Loucy (cell line): ENCODE measurements at regions not wholly inside any gene's neighbourhood (a gene's known extent, or its start where the extent isn't known, plus 50 kb on each side); places are given as distances from the start of the nearest gene placed in this dataset.

ENCODE experiments used
- H2AFZ ChIP-seq: fragments of 200-600 bp; sonication (generic); 2 replicates; pipeline ENCODE4 v1.6.0; 2016; ENCODE audit warnings: antibody characterized with exemption, mild to moderate bottlenecking, low read length, moderate library complexity
- H3F3A ChIP-seq: fragments of 200-600 bp; 2 replicates; pipeline ENCODE4 v1.6.0; 2016; ENCODE audit warnings: antibody characterized with exemption, low read depth, mild to moderate bottlenecking
- H3K27me3 ChIP-seq: fragments of 200-600 bp; sonication (generic); 2 replicates; pipeline ENCODE4 v1.6.1; 2014; ENCODE audit warnings: low read length, mild to moderate bottlenecking; ENCODE audit not compliant: insufficient read depth, poor library complexity, severe bottlenecking
- H3K36me3 ChIP-seq: fragments of 200-600 bp; sonication (generic); 2 replicates; pipeline ENCODE4 v1.6.1; 2016; ENCODE audit warnings: low read length; ENCODE audit not compliant: insufficient read depth
- H3K4me1 ChIP-seq: fragments of 200-600 bp; sonication (generic); 2 replicates; pipeline ENCODE4 v1.5.1; 2014; ENCODE audit warnings: low read length, mild to moderate bottlenecking; ENCODE audit not compliant: insufficient read depth, poor library complexity, severe bottlenecking
- H3K4me2 ChIP-seq: fragments of 200-600 bp; sonication (generic); 2 replicates; pipeline ENCODE4 v1.6.0; 2014; ENCODE audit warnings: antibody characterized with exemption, low read length, low read depth, mild to moderate bottlenecking; ENCODE audit not compliant: poor library complexity, severe bottlenecking
- H3K4me3 ChIP-seq: fragments of 200-600 bp; sonication (generic); 2 replicates; pipeline ENCODE4 v1.5.1; 2014; ENCODE audit warnings: low read length, mild to moderate bottlenecking, mixed read lengths; ENCODE audit not compliant: poor library complexity, severe bottlenecking
- H3K79me2 ChIP-seq: fragments of 200-600 bp; sonication (generic); 2 replicates; pipeline ENCODE4 v1.6.1; 2014; ENCODE audit warnings: low read length; ENCODE audit not compliant: insufficient read depth
- H3K9ac ChIP-seq: fragments of 200-600 bp; sonication (generic); 2 replicates; pipeline ENCODE4 v1.6.0; 2014; ENCODE audit warnings: mild to moderate bottlenecking, low read depth, low read length, moderate library complexity; ENCODE audit not compliant: poor library complexity, severe bottlenecking
- H3K9me2 ChIP-seq: fragments of 200-600 bp; sonication (generic); replicated peaks from 2 replicates; pipeline ENCODE4 v1.6.1; 2016; ENCODE audit warnings: low read depth, low read length, mixed read lengths
- H3K9me3 ChIP-seq: fragments of 200-600 bp; sonication (generic); 2 replicates; pipeline ENCODE4 v1.6.1; 2014; ENCODE audit warnings: mild to moderate bottlenecking, antibody characterized with exemption, low read length, low read depth; ENCODE audit not compliant: insufficient read depth
- H4K20me1 ChIP-seq: fragments of 200-600 bp; sonication (generic); 2 replicates; pipeline ENCODE4 v1.6.0; 2014; ENCODE audit warnings: antibody characterized with exemption, low read length, mild to moderate bottlenecking; ENCODE audit not compliant: insufficient read depth, poor library complexity, severe bottlenecking
- CTCF ChIP-seq: fragments of 200-600 bp; sonication (generic); conservative IDR thresholded peaks from 2 replicates; pipeline ENCODE4 v1.5.1; 2014; ENCODE audit warnings: mild to moderate bottlenecking, antibody characterized with exemption, low read length
- EZH2phosphoT487 ChIP-seq: fragments of 200-600 bp; IDR thresholded peaks from 2 replicates; pipeline ENCODE4 v1.6.1; 2018; ENCODE audit warnings: antibody characterized with exemption, mild to moderate bottlenecking, moderate library complexity, borderline replicate concordance

GRCh38 chr6:4545893-4546292 is 230.3 kb upstream of the CDYL start:
- no peak overlapping the region for H3K4me3 ChIP-seq

GRCh38 chr6:4543596-4543995 is 232.6 kb upstream of the CDYL start:
- H3K9ac ChIP-seq = no peak overlapping the region
- H3K9me2 ChIP-seq = no peaks in the 10 kb centered on the region
- no peaks in the 10 kb centered on the region for H3K79me2 ChIP-seq
- no peaks in the 10 kb centered on the region for H3K36me3 ChIP-seq
- H3K4me3 ChIP-seq = no peak overlapping the region
- no peaks in the 10 kb centered on the region for H4K20me1 ChIP-seq
- H3K27me3 ChIP-seq = no peaks in the 10 kb centered on the region
- H3K4me1 ChIP-seq = no peaks in the 10 kb centered on the region
- TF ChIP-seq EZH2phosphoT487 (no peak), CTCF (no peak)
- H3K4me2 ChIP-seq = no peak overlapping the region
- no peaks in the 10 kb centered on the region for H3F3A ChIP-seq
- H3K9me3 ChIP-seq = no peaks in the 10 kb centered on the region
- no peak overlapping the region for H2AFZ ChIP-seq

More at GRCh38 chr6:4545893-4546292, 230.3 kb upstream of the CDYL start:
- H3K9me3 ChIP-seq = no peaks in the 10 kb centered on the region
- no peaks in the 10 kb centered on the region for H3K27me3 ChIP-seq
- no peaks in the 10 kb centered on the region for H3K9me2 ChIP-seq
- no peak overlapping the region for H3K4me2 ChIP-seq
- H3K9ac ChIP-seq = no peak overlapping the region
- H4K20me1 ChIP-seq = no peaks in the 10 kb centered on the region
- H3K4me1 ChIP-seq = no peaks in the 10 kb centered on the region
- no peaks in the 10 kb centered on the region for H3K79me2 ChIP-seq
- no peak overlapping the region for H2AFZ ChIP-seq
- H3K36me3 ChIP-seq = no peaks in the 10 kb centered on the region
- no peak for TF ChIP-seq CTCF
- TF ChIP-seq EZH2phosphoT487 = no peak
- no peaks in the 10 kb centered on the region for H3F3A ChIP-seq

GRCh38 chr6:4533576-4533975 is 242.6 kb upstream of the CDYL start:
- Histone ChIP-seq H3K9me3 (no peaks in the 10 kb centered on the region), H3K9ac (no peak overlapping the region), H3K4me3 (no peak overlapping the region), H3K79me2 (no peaks in the 10 kb centered on the region), H3K9me2 (no peaks in the 10 kb centered on the region), H3K4me2 (no peak overlapping the region), H3K4me1 (no peaks in the 10 kb centered on the region), H2AFZ (no peak overlapping the region), H3F3A (no peaks in the 10 kb centered on the region), H3K27me3 (no peaks in the 10 kb centered on the region), H4K20me1 (no peaks in the 10 kb centered on the region), H3K36me3 (no peaks in the 10 kb centered on the region)
- no peak for TF ChIP-seq CTCF
- no peak for TF ChIP-seq EZH2phosphoT487
